ENCODE measurements at regions not wholly inside any gene's neighbourhood (a gene's known extent, or its start where the extent isn't known, plus 50 kb on each side); places are given as distances from the start of the nearest gene placed in this dataset.

DNA sequence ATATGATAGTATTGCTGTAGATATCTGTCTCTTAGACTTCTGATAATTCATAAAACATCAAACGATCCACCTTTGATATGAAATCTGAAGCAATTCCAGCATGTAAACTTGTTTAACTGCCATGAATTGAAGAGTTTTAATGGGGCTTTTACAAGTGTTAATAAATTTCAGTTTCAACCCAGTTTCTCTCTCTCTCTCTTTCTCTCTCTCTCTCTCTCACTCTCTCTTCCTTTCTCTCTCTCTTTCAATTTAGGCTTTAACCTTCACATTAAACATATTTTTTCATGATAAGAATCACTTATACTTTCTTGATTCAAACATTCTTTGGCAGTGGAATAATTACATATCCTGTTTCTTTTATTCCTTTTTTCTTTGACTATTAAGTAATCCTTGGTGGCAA lies 296.1 kb downstream of the EPHA4 start:
- TF ChIP-seq, protein P1, sequence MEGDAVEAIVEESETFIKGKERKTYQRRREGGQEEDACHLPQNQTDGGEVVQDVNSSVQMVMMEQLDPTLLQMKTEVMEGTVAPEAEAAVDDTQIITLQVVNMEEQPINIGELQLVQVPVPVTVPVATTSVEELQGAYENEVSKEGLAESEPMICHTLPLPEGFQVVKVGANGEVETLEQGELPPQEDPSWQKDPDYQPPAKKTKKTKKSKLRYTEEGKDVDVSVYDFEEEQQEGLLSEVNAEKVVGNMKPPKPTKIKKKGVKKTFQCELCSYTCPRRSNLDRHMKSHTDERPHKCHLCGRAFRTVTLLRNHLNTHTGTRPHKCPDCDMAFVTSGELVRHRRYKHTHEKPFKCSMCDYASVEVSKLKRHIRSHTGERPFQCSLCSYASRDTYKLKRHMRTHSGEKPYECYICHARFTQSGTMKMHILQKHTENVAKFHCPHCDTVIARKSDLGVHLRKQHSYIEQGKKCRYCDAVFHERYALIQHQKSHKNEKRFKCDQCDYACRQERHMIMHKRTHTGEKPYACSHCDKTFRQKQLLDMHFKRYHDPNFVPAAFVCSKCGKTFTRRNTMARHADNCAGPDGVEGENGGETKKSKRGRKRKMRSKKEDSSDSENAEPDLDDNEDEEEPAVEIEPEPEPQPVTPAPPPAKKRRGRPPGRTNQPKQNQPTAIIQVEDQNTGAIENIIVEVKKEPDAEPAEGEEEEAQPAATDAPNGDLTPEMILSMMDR (IDR thresholded peaks at IDR 0.05), result no peak
- no peak for TF ChIP-seq POLR2A (IDR thresholded peaks at IDR 0.05)
